CD8-positive, alpha-beta memory T cell (primary cell): ENCODE measurements at regions not wholly inside any gene's neighbourhood (a gene's known extent, or its start where the extent isn't known, plus 50 kb on each side); places are given as distances from the start of the nearest gene placed in this dataset.
"Not testable (repeated sequence)": the region's sequence is repeated elsewhere in the genome, so short reads cannot be mapped to it uniquely, and the experiment has no call there.

Source experiments
- CTCF ChIA-PET: fragments of 350-600 bp; sonication (Branson Sonifier 250); formaldehyde crosslinking; loops from one replicate; lab custom pipeline; 2021; ENCODE audit warnings: antibody characterized with exemption; lab: Charles Lee
- POLR2A ChIA-PET: fragments of 350-600 bp; sonication (Branson Sonifier 250); formaldehyde crosslinking; loops from one replicate; lab custom pipeline; 2021; ENCODE audit warnings: antibody characterized with exemption; lab: Charles Lee
- DNase-seq, 5 donors: peaks; one replicate each; pipeline versions ENCODE4 v3.0.0 to v3.0.0-alpha.2; 2020 to 2022; ENCODE audit warnings: mixed read lengths in 1 of 5
- H3K27ac ChIP-seq: one replicate; pipeline ENCODE4 v1.7.0; 2013; ENCODE audit warnings: low read depth, mild to moderate bottlenecking, low read length, moderate library complexity
- H3K27me3 ChIP-seq: 2 replicates; pipeline ENCODE4 v1.7.0; 2013; ENCODE audit warnings: low read length, mild to moderate bottlenecking; ENCODE audit not compliant: insufficient read depth, poor library complexity, severe bottlenecking
- H3K36me3 ChIP-seq: 2 replicates; pipeline ENCODE4 v1.7.0; 2013; ENCODE audit warnings: mild to moderate bottlenecking, low read length, moderate library complexity; ENCODE audit not compliant: insufficient read depth
- H3K4me1 ChIP-seq: 2 replicates; pipeline ENCODE4 v1.7.0; 2013; ENCODE audit warnings: mild to moderate bottlenecking, low read length, moderate library complexity; ENCODE audit not compliant: insufficient read depth
- H3K4me3 ChIP-seq: 2 replicates; pipeline ENCODE4 v1.7.0; 2013; ENCODE audit warnings: mild to moderate bottlenecking, low read length
- H3K9me3 ChIP-seq: 2 replicates; pipeline ENCODE4 v1.7.0; 2013; ENCODE audit warnings: mild to moderate bottlenecking, low read length
- H3K27ac Mint-ChIP-seq, 8 donors: one replicate each; pipeline ENCODE4 v1.8.0; 2020 to 2021; ENCODE audit warnings: mixed read lengths in 8 of 8, mild to moderate bottlenecking in 6 of 8, inconsistent platforms in 3 of 8, moderate library complexity in 3 of 8
- H3K27me3 Mint-ChIP-seq, 2 donors: one replicate each; pipeline ENCODE4 v1.8.0; 2020 to 2021; ENCODE audit warnings: mixed read lengths in 2 of 2, mild to moderate bottlenecking in 1 of 2, moderate library complexity in 1 of 2
- H3K36me3 Mint-ChIP-seq, 3 donors: one replicate each; pipeline ENCODE4 v1.8.0; 2020 to 2021; ENCODE audit warnings: mixed read lengths in 3 of 3, inconsistent platforms in 1 of 3, mild to moderate bottlenecking in 1 of 3
- H3K4me1 Mint-ChIP-seq, 3 donors: one replicate each; pipeline ENCODE4 v1.8.0; 2020 to 2021; ENCODE audit warnings: mixed read lengths in 3 of 3, inconsistent platforms in 1 of 3, mild to moderate bottlenecking in 1 of 3
- H3K4me3 Mint-ChIP-seq, 7 donors: one replicate each; pipeline ENCODE4 v1.8.0; 2020 to 2021; ENCODE audit warnings: mixed read lengths in 7 of 7, mild to moderate bottlenecking in 6 of 7, moderate library complexity in 4 of 7, inconsistent platforms in 2 of 7
- H3K9me3 Mint-ChIP-seq, 5 donors: one replicate each; pipeline ENCODE4 v1.8.0; 2020 to 2022; ENCODE audit warnings: mixed read lengths in 5 of 5, mild to moderate bottlenecking in 3 of 5, moderate library complexity in 2 of 5, inconsistent platforms in 1 of 5

DNA sequence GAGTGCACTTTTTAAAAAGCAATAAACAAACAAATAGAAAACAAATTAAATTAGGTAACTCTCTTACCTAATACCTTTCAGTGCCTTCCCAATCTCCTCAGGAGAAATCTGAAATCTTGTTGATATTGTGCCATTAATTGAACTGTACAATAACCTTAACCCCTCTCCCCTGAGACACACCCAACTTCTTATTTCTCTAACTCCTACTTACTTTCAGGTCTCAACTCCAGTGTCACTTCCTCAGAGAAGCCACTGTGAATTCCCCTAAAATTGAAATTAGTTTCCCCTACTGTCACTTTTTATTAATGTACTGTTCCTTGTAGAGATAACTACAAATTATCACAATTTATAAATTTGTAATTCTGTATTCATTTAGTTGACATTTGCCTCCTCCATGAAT, 295.3 kb upstream of the TNC start:
- H3K4me3 Mint-ChIP-seq: no peak overlapping the region
- ChIA-PET CTCF (no interaction called here), POLR2A (no interaction called here)
- Histone ChIP-seq H3K27me3 (no peaks in the 10 kb centered on the region), H3K9me3 (no peaks in the 10 kb centered on the region), H3K4me1 (no peaks in the 10 kb centered on the region), H3K4me3 (no peak overlapping the region), H3K36me3 (no peaks in the 10 kb centered on the region), H3K27ac (no peak overlapping the region)
- no peaks in the 10 kb centered on the region for H3K4me1 Mint-ChIP-seq
- no peak overlapping the region for H3K27ac Mint-ChIP-seq
- DNase-seq: no peak
- H3K9me3 Mint-ChIP-seq: peaks cover 0 to 5% (median 3%) of the 10 kb centered on the region in 5 donors
- no peaks in the 10 kb centered on the region for H3K36me3 Mint-ChIP-seq
- peaks cover 4 to 25% of the 10 kb centered on the region in 2 donors for H3K27me3 Mint-ChIP-seq

- H3K4me3 Mint-ChIP-seq: no peak overlapping the region
- ChIA-PET CTCF (no interaction called here), POLR2A (no interaction called here)
- H3K27ac ChIP-seq: no peak overlapping the region
- no peaks in the 10 kb centered on the region for H3K36me3 Mint-ChIP-seq
- H3K4me1 Mint-ChIP-seq: no peaks in the 10 kb centered on the region
- DNase-seq: no peak
- H3K9me3 Mint-ChIP-seq: peaks cover 0 to 5% (median 3%) of the 10 kb centered on the region in 5 donors
- no peak overlapping the region for H3K27ac Mint-ChIP-seq
- no peaks in the 10 kb centered on the region for H3K9me3 ChIP-seq
- H3K27me3 ChIP-seq: no peaks in the 10 kb centered on the region
- H3K4me1 ChIP-seq: no peaks in the 10 kb centered on the region
- H3K4me3 ChIP-seq: no peak overlapping the region
- no peaks in the 10 kb centered on the region for H3K36me3 ChIP-seq
- H3K27me3 Mint-ChIP-seq: peaks cover 4 to 19% of the 10 kb centered on the region in 2 donors
These were observed 295.9 kb upstream of the TNC start for GRCh38 chr9:115413766-115414382.

- DNase-seq: no peak
- POLR2A ChIA-PET: no interaction called here
- Mint-ChIP-seq H3K27me3 (peaks cover 4 to 16% of the 10 kb centered on the region in 2 donors), H3K9me3 (peaks cover 0 to 6% (median 3%) of the 10 kb centered on the region in 5 donors), H3K27ac (no peak overlapping the region), H3K4me3 (no peak overlapping the region), H3K36me3 (no peaks in the 10 kb centered on the region), H3K4me1 (no peaks in the 10 kb centered on the region)
- no peak overlapping the region for H3K27ac ChIP-seq
- no peaks in the 10 kb centered on the region for H3K9me3 ChIP-seq
- H3K27me3 ChIP-seq: no peaks in the 10 kb centered on the region
- H3K4me1 ChIP-seq: no peaks in the 10 kb centered on the region
- no peaks in the 10 kb centered on the region for H3K36me3 ChIP-seq
- CTCF ChIA-PET: no interaction called here
- H3K4me3 ChIP-seq: no peak overlapping the region
These were observed 296.6 kb upstream of the TNC start for GRCh38 chr9:115414561-115414960.

- H3K9me3 Mint-ChIP-seq: peaks cover under 1 to 10% (median 3%) of the 10 kb centered on the region in 5 donors
- Histone ChIP-seq H3K36me3 (no peaks in the 10 kb centered on the region), H3K27ac (no peak overlapping the region), H3K27me3 (no peaks in the 10 kb centered on the region), H3K4me3 (no peak overlapping the region), H3K9me3 (no peaks in the 10 kb centered on the region), H3K4me1 (no peaks in the 10 kb centered on the region)
- ChIA-PET POLR2A (no interaction called here), CTCF (no interaction called here)
- peaks cover 4 to 16% of the 10 kb centered on the region in 2 donors for H3K27me3 Mint-ChIP-seq
- DNase-seq: no peak
- no peak overlapping the region for H3K27ac Mint-ChIP-seq
- H3K4me1 Mint-ChIP-seq: no peaks in the 10 kb centered on the region
- no peaks in the 10 kb centered on the region for H3K36me3 Mint-ChIP-seq
- H3K4me3 Mint-ChIP-seq: no peak overlapping the region
These were observed 297.5 kb upstream of the TNC start for GRCh38 chr9:115415450-115415849.

- Histone ChIP-seq H3K9me3 (no peaks in the 10 kb centered on the region), H3K27me3 (no peaks in the 10 kb centered on the region), H3K27ac (no peak overlapping the region), H3K4me3 (no peak overlapping the region), H3K4me1 (no peaks in the 10 kb centered on the region), H3K36me3 (no peaks in the 10 kb centered on the region)
- Mint-ChIP-seq H3K4me3 (no peak overlapping the region), H3K4me1 (no peaks in the 10 kb centered on the region), H3K36me3 (no peaks in the 10 kb centered on the region), H3K9me3 (peaks cover 3 to 14% (median 6%) of the 10 kb centered on the region in 5 donors), H3K27ac (no peak overlapping the region), H3K27me3 (peaks cover 4 to 16% of the 10 kb centered on the region in 2 donors)
- POLR2A ChIA-PET: no interaction called here
- DNase-seq: no peak
- CTCF ChIA-PET: no interaction called here
These were observed 298.3 kb upstream of the TNC start for GRCh38 chr9:115416299-115416698.

DNA sequence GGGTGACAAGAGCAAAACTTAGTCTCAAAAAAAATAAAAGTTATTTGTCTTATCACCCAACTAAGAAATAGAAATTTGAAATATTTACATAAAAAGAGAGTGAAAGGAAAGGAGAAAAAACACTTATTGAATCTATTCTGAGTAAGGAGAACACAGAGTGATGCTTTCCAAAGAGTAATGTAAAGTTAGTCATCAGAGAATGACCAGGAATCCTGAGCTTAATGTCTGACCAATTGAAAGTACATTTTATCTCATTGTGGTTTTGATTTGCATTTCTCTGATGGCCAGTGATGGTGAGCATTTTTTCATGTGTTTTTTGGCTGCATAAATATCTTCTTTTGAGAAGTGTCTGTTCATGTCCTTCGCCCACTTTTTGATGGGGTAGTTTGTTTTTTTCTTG, 300.2 kb upstream of the TNC start:
- H3K36me3 Mint-ChIP-seq, H3K4me1 Mint-ChIP-seq, H3K27ac Mint-ChIP-seq, H3K27me3 ChIP-seq, H3K4me1 ChIP-seq, H3K27ac ChIP-seq, H3K36me3 ChIP-seq, H3K4me3 Mint-ChIP-seq, DNase-seq, POLR2A ChIA-PET, H3K9me3 ChIP-seq, H3K4me3 ChIP-seq, CTCF ChIA-PET: not testable (repeated sequence)
- Mint-ChIP-seq H3K27me3 (peaks cover 5 to 12% of the 10 kb centered on the region in 2 donors), H3K9me3 (peaks cover 6 to 14% (median 12%) of the 10 kb centered on the region in 5 donors)

DNA sequence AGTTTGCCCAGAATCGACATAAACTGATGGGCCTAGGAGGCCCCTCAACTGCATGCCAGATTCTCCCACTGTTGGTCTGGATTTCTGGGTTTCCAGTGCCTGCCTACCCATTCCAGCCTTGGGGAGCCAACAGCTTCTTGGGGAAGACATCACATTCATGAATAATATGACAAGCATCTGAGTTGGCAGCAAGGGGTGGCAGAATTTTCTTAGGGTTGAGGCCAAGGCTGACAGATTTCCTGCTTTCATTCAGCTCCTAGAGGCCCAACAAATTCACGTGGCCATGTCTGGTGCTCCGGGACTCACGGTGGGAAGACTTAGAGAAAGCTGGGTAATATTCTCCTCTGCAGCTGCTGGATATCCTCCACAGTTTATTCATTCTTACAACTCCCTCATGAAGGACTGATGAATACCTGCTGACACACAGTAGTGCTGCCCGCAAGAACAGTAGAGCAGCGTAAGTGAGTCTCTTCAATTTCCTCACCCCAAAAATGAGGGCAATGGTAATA, 305.0 kb upstream of the TNC start:
- H3K27ac Mint-ChIP-seq: no peak overlapping the region
- no peak for DNase-seq
- H3K4me3 Mint-ChIP-seq: no peak overlapping the region
- no peaks in the 10 kb centered on the region for H3K36me3 ChIP-seq
- POLR2A ChIA-PET: no interaction called here
- no peak overlapping the region for H3K4me3 ChIP-seq
- no peaks in the 10 kb centered on the region for H3K4me1 Mint-ChIP-seq
- H3K9me3 ChIP-seq: no peaks in the 10 kb centered on the region
- peaks cover 0 to 4% (median 0%) of the 10 kb centered on the region in 3 donors for H3K36me3 Mint-ChIP-seq
- H3K27ac ChIP-seq: no peak overlapping the region
- no peaks in the 10 kb centered on the region for H3K27me3 ChIP-seq
- CTCF ChIA-PET: no interaction called here
- peaks cover 0 to 1% of the 10 kb centered on the region in 2 donors for H3K27me3 Mint-ChIP-seq
- H3K4me1 ChIP-seq: no peaks in the 10 kb centered on the region
- H3K9me3 Mint-ChIP-seq: peaks cover 6 to 18% (median 8%) of the 10 kb centered on the region in 5 donors

DNA sequence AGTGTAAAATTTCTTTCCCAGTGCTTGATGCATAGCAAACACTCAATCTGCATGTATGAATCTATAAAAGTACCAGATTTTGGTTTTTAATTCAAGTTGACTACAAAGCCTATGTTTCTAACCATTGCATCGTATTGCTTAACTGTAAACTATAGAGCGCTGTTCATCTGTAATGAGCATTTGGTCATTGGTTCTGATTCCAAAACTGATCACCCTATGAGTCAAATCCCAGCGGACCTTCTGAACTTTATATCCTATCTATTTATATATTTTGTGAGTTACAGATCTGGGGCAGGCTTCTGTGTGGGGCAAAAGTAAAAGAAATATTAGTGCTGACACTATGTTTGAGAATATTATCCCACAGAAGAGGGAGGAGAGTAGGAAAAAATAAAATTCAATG, 305.7 kb upstream of the TNC start:
- H3K9me3 ChIP-seq: no peaks in the 10 kb centered on the region
- H3K27ac Mint-ChIP-seq: no peak overlapping the region
- no peaks in the 10 kb centered on the region for H3K36me3 ChIP-seq
- H3K27ac ChIP-seq: no peak overlapping the region
- H3K36me3 Mint-ChIP-seq: peaks cover 0 to 4% (median 0%) of the 10 kb centered on the region in 3 donors
- no peak for DNase-seq
- H3K27me3 Mint-ChIP-seq: peaks cover 0 to 1% of the 10 kb centered on the region in 2 donors
- H3K4me3 Mint-ChIP-seq: no peak overlapping the region
- H3K4me3 ChIP-seq: no peak overlapping the region
- H3K27me3 ChIP-seq: no peaks in the 10 kb centered on the region
- no peaks in the 10 kb centered on the region for H3K4me1 Mint-ChIP-seq
- no peaks in the 10 kb centered on the region for H3K4me1 ChIP-seq
- ChIA-PET CTCF (no interaction called here), POLR2A (no interaction called here)
- H3K9me3 Mint-ChIP-seq: peaks cover 6 to 19% (median 8%) of the 10 kb centered on the region in 5 donors
